T-cell (primary cell): ENCODE measurements at regions not wholly inside any gene's neighbourhood (a gene's known extent, or its start where the extent isn't known, plus 50 kb on each side); places are given as distances from the start of the nearest gene placed in this dataset.

Experiments
- ATAC-seq, 4 experiments: fragments of 200-7000 bp in 3 of 4; fragments of 150-1000 bp in 1 of 4; cut with Tn5 transposase; replicated peaks in 1 of 4; 1 replicate in 3 of 4; 2 replicates in 1 of 4; pipeline ENCODE4 v1.10.0; 2021; ENCODE audit warnings: moderate library complexity in 3 of 4, mild to moderate bottlenecking in 2 of 4, moderate number of reproducible peaks in 1 of 4
- CTCF ChIA-PET, 2 donors: fragments of 300-600 bp; sonication (Branson Sonifier 250); formaldehyde crosslinking; loops; one replicate each; lab custom pipeline; 2022; ENCODE audit warnings: antibody characterized with exemption in 2 of 2; lab: Charles Lee
- POLR2A ChIA-PET, 2 donors: fragments of 300-600 bp; sonication (Branson Sonifier 250); formaldehyde crosslinking; loops; one replicate each; lab custom pipeline; 2022; ENCODE audit warnings: antibody characterized with exemption in 2 of 2; lab: Charles Lee
- DNase-seq, 35 experiments: peaks; one replicate each; pipeline versions ENCODE4 v3.0.0 to v3.0.0-alpha.2; 2013 to 2023
- H3K27ac ChIP-seq: one replicate; pipeline ENCODE4 v1.5.1; 2013; ENCODE audit warnings: low read length
- H3K27me3 ChIP-seq, 2 experiments: replicated peaks in 1 of 2; 1 replicate in 1 of 2; 2 replicates in 1 of 2; pipeline versions ENCODE4 v1.6.1 to v1.7.0; 2013; ENCODE audit warnings: low read length in 1 of 2, mixed read lengths in 1 of 2; ENCODE audit not compliant: control insufficient read depth in 2 of 2, insufficient read depth in 2 of 2; ENCODE audit errors: extremely low read depth in 1 of 2
- H3K36me3 ChIP-seq, 2 donors: 1 replicate in 1 of 2; 2 replicates in 1 of 2; pipeline versions ENCODE4 v1.6.1 to v1.7.0; 2013; ENCODE audit warnings: low read length in 1 of 2; ENCODE audit not compliant: control insufficient read depth in 2 of 2, insufficient read depth in 1 of 2; ENCODE audit errors: extremely low read depth in 1 of 2
- H3K4me1 ChIP-seq, 2 experiments: 1 replicate in 1 of 2; 2 replicates in 1 of 2; pipeline versions ENCODE4 v1.6.1 to v1.7.0; 2013; ENCODE audit warnings: low read length in 2 of 2, mixed read lengths in 1 of 2; ENCODE audit not compliant: insufficient read depth in 2 of 2, control insufficient read depth in 1 of 2; ENCODE audit errors: extremely low read depth in 1 of 2
- H3K4me3 ChIP-seq, 2 donors: 1 replicate in 1 of 2; 2 replicates in 1 of 2; pipeline versions ENCODE4 v1.5.1 to v1.7.0; 2013; ENCODE audit warnings: mild to moderate bottlenecking in 2 of 2, low read length in 1 of 2, moderate library complexity in 1 of 2; ENCODE audit not compliant: control insufficient read depth in 1 of 2; ENCODE audit errors: extremely low read depth in 1 of 2
- H3K9me3 ChIP-seq: 2 replicates; pipeline ENCODE4 v1.7.0; 2013
- H3K27ac Mint-ChIP-seq, 2 donors: one replicate each; pipeline ENCODE4 v1.8.0; 2020 to 2021; ENCODE audit warnings: mild to moderate bottlenecking in 2 of 2, mixed read lengths in 2 of 2
- H3K27me3 Mint-ChIP-seq, 2 donors: one replicate each; pipeline ENCODE4 v1.8.0; 2021 to 2022; ENCODE audit warnings: mixed read lengths in 2 of 2
- H3K36me3 Mint-ChIP-seq: one replicate; pipeline ENCODE4 v1.8.0; 2021; ENCODE audit warnings: mixed read lengths
- H3K4me1 Mint-ChIP-seq, 3 donors: one replicate each; pipeline ENCODE4 v1.8.0; 2020 to 2022; ENCODE audit warnings: mixed read lengths in 3 of 3, mild to moderate bottlenecking in 1 of 3
- H3K4me3 Mint-ChIP-seq, 3 donors: one replicate each; pipeline ENCODE4 v1.8.0; 2020 to 2022; ENCODE audit warnings: mild to moderate bottlenecking in 3 of 3, mixed read lengths in 3 of 3, moderate library complexity in 3 of 3
- H3K9me3 Mint-ChIP-seq, 3 donors: one replicate each; pipeline ENCODE4 v1.8.0; 2020 to 2022; ENCODE audit warnings: mixed read lengths in 3 of 3
- WGBS: methylation state at CpG from one replicate; pipeline ENCODE4 v1.1.5; 2013; ENCODE audit warnings: missing lambda C conversion rate; ENCODE audit not compliant: insufficient coverage; 5-methylcytosine and 5-hydroxymethylcytosine counted together

- Mint-ChIP-seq H3K36me3 (no peaks in the 10 kb centered on the region), H3K27me3 (no peaks in the 10 kb centered on the region), H3K4me3 (no peak overlapping the region), H3K9me3 (peaks cover 8 to 20% (median 8%) of the 10 kb centered on the region in 3 donors), H3K27ac (no peak overlapping the region), H3K4me1 (no peaks in the 10 kb centered on the region)
- H3K27me3 ChIP-seq: no peaks in the 10 kb centered on the region
- H3K4me1 ChIP-seq: no peaks in the 10 kb centered on the region
- H3K4me3 ChIP-seq: no peak overlapping the region
- POLR2A ChIA-PET: no interaction called here
- no peak for DNase-seq
- H3K9me3 ChIP-seq: no peaks in the 10 kb centered on the region
- no peaks in the 10 kb centered on the region for H3K36me3 ChIP-seq
- CTCF ChIA-PET: no interaction called here
- ATAC-seq: no peak
- no peak overlapping the region for H3K27ac ChIP-seq
- no CpG with 5 or more reads among the region's 2 CpGs for WGBS
Measured at GRCh38 chr21:20023193-20023592, 975.0 kb upstream of the NCAM2 start.

GRCh38 chr21:20024741-20025140, 973.5 kb upstream of the NCAM2 start:
- Histone ChIP-seq H3K36me3 (no peaks in the 10 kb centered on the region), H3K9me3 (no peaks in the 10 kb centered on the region), H3K27ac (no peak overlapping the region), H3K4me1 (no peaks in the 10 kb centered on the region), H3K4me3 (no peak overlapping the region), H3K27me3 (no peaks in the 10 kb centered on the region)
- Mint-ChIP-seq H3K9me3 (peaks cover 7 to 19% (median 8%) of the 10 kb centered on the region in 3 donors), H3K4me1 (no peaks in the 10 kb centered on the region), H3K27me3 (no peaks in the 10 kb centered on the region), H3K27ac (no peak overlapping the region), H3K36me3 (no peaks in the 10 kb centered on the region), H3K4me3 (no peak overlapping the region)
- no peak for ATAC-seq
- no CpG with 5 or more reads among the region's 7 CpGs for WGBS
- ChIA-PET POLR2A (no interaction called here), CTCF (no interaction called here)
- DNase-seq: no peak

GRCh38 chr21:20026543-20026942, 971.7 kb upstream of the NCAM2 start:
- H3K36me3 Mint-ChIP-seq: no peaks in the 10 kb centered on the region
- ATAC-seq: no peak
- CTCF ChIA-PET: no interaction called here
- no peaks in the 10 kb centered on the region for H3K27me3 ChIP-seq
- H3K27ac ChIP-seq: no peak overlapping the region
- no peak overlapping the region for H3K4me3 ChIP-seq
- POLR2A ChIA-PET: no interaction called here
- no peak overlapping the region for H3K4me3 Mint-ChIP-seq
- no peak overlapping the region for H3K27ac Mint-ChIP-seq
- H3K36me3 ChIP-seq: no peaks in the 10 kb centered on the region
- DNase-seq: no peak
- H3K9me3 Mint-ChIP-seq: peaks cover 5 to 14% (median 6%) of the 10 kb centered on the region in 3 donors
- H3K9me3 ChIP-seq: no peaks in the 10 kb centered on the region
- no peaks in the 10 kb centered on the region for H3K27me3 Mint-ChIP-seq
- no peaks in the 10 kb centered on the region for H3K4me1 ChIP-seq
- H3K4me1 Mint-ChIP-seq: no peaks in the 10 kb centered on the region
- WGBS: no CpG with 5 or more reads among the region's 2 CpGs

- Mint-ChIP-seq H3K27ac (no peak overlapping the region), H3K36me3 (no peaks in the 10 kb centered on the region), H3K9me3 (peaks cover 3 to 14% (median 5%) of the 10 kb centered on the region in 3 donors), H3K4me3 (no peak overlapping the region), H3K4me1 (no peaks in the 10 kb centered on the region), H3K27me3 (no peaks in the 10 kb centered on the region)
- Histone ChIP-seq H3K4me1 (no peaks in the 10 kb centered on the region), H3K9me3 (no peaks in the 10 kb centered on the region), H3K27ac (no peak overlapping the region), H3K36me3 (no peaks in the 10 kb centered on the region), H3K27me3 (no peaks in the 10 kb centered on the region), H3K4me3 (no peak overlapping the region)
- ChIA-PET POLR2A (no interaction called here), CTCF (no interaction called here)
- 92% methylated on average over 4 of the region's 4 CpGs for WGBS
- DNase-seq (no peak), ATAC-seq (no peak)
Measured at GRCh38 chr21:20030390-20030789, 967.8 kb upstream of the NCAM2 start.

- Histone ChIP-seq H3K9me3 (no peaks in the 10 kb centered on the region), H3K4me3 (no peak overlapping the region), H3K36me3 (no peaks in the 10 kb centered on the region), H3K4me1 (no peaks in the 10 kb centered on the region), H3K27ac (no peak overlapping the region), H3K27me3 (no peaks in the 10 kb centered on the region)
- ChIA-PET CTCF (no interaction called here), POLR2A (no interaction called here)
- ATAC-seq (no peak), DNase-seq (no peak)
- Mint-ChIP-seq H3K4me1 (no peaks in the 10 kb centered on the region), H3K36me3 (no peaks in the 10 kb centered on the region), H3K4me3 (no peak overlapping the region), H3K27me3 (no peaks in the 10 kb centered on the region), H3K27ac (no peak overlapping the region), H3K9me3 (peaks cover 1 to 14% (median 4%) of the 10 kb centered on the region in 3 donors)
- 52% methylated on average over 4 of the region's 4 CpGs for WGBS
Measured at GRCh38 chr21:20031807-20032206, 966.4 kb upstream of the NCAM2 start.

GRCh38 chr21:20040768-20041167, 957.4 kb upstream of the NCAM2 start:
- no CpG with 5 or more reads among the region's 2 CpGs for WGBS
- H3K9me3 ChIP-seq: no peaks in the 10 kb centered on the region
- DNase-seq (no peak), ATAC-seq (no peak)
- H3K4me1 ChIP-seq: no peaks in the 10 kb centered on the region
- Mint-ChIP-seq H3K27me3 (no peaks in the 10 kb centered on the region), H3K27ac (no peak overlapping the region), H3K9me3 (peaks cover 8 to 23% (median 13%) of the 10 kb centered on the region in 3 donors), H3K4me3 (no peak overlapping the region), H3K36me3 (no peaks in the 10 kb centered on the region), H3K4me1 (no peaks in the 10 kb centered on the region)
- CTCF ChIA-PET: no interaction called here
- H3K27me3 ChIP-seq: no peaks in the 10 kb centered on the region
- H3K36me3 ChIP-seq: no peaks in the 10 kb centered on the region
- H3K27ac ChIP-seq: no peak overlapping the region
- H3K4me3 ChIP-seq: no peak overlapping the region
- POLR2A ChIA-PET: no interaction called here

GRCh38 chr21:20045197-20045596, 953.0 kb upstream of the NCAM2 start:
- Mint-ChIP-seq H3K4me3 (no peak overlapping the region), H3K27me3 (no peaks in the 10 kb centered on the region), H3K36me3 (no peaks in the 10 kb centered on the region), H3K4me1 (no peaks in the 10 kb centered on the region), H3K9me3 (peaks cover 13 to 25% (median 18%) of the 10 kb centered on the region in 3 donors), H3K27ac (no peak overlapping the region)
- no peaks in the 10 kb centered on the region for H3K4me1 ChIP-seq
- no peaks in the 10 kb centered on the region for H3K9me3 ChIP-seq
- ChIA-PET POLR2A (no interaction called here), CTCF (no interaction called here)
- ATAC-seq (no peak), DNase-seq (no peak)
- H3K27me3 ChIP-seq: no peaks in the 10 kb centered on the region
- 91% methylated on average over 5 of the region's 5 CpGs for WGBS
- no peak overlapping the region for H3K4me3 ChIP-seq
- H3K27ac ChIP-seq: no peak overlapping the region
- no peaks in the 10 kb centered on the region for H3K36me3 ChIP-seq
